K562 (cell line): ENCODE measurements at regions not wholly inside any gene's neighbourhood (a gene's known extent, or its start where the extent isn't known, plus 50 kb on each side); places are given as distances from the start of the nearest gene placed in this dataset.

Experiments
- ATAC-seq: fragments of 200-7000 bp; cut with Tn5 transposase; 3 replicates; pipeline ENCODE4 v1.9.1; 2020; ENCODE audit warnings: moderate library complexity
- BruUV-seq: library from RNA; stranded (reverse); fragments of 400-500 nt; replicated peaks from 2 replicates; lab custom pipeline; 2021; lab: Mats Ljungman, UMichigan
- CTCF ChIA-PET: fragments of 300-600 bp; formaldehyde crosslinking; extraction: SDS; loops from one replicate; lab custom pipeline; 2021; ENCODE audit warnings: low intra/inter-chr PET ratio; lab: Yijun Ruan, JAX
- POLR2A ChIA-PET: fragments of 300-600, 350-650 bp; sonication (Branson Sonifier 250); formaldehyde crosslinking; extraction: SDS; loops from one replicate; lab custom pipeline; 2021; ENCODE audit warnings: antibody characterized with exemption, inconsistent platforms; lab: Yijun Ruan, JAX
- DNase-seq, 4 experiments: peaks; one replicate each; pipeline versions ENCODE4 v3.0.0 to v3.0.0-alpha.2; 2011 to 2018; ENCODE audit warnings: low spot score in 3 of 4, mixed read lengths in 3 of 4; ENCODE audit errors: extremely low read depth in 1 of 4
- FAIRE-seq: peaks from 2 replicates; lab custom pipeline; 2011; peaks lifted over from hg19 to GRCh38; lab: Jason Lieb, UNC
- H2AFZ ChIP-seq: 2 replicates; pipeline ENCODE4 v1.6.0; 2011; ENCODE audit warnings: low read depth, low read length, control low read depth, inconsistent platforms
- H3K27ac ChIP-seq: fragments of 200-600 bp; 3 replicates; pipeline ENCODE4 v1.8.0; 2011; ENCODE audit warnings: low read depth, mild to moderate bottlenecking, control low read depth, inconsistent platforms, low read length, moderate library complexity, mixed read lengths; ENCODE audit errors: extremely low read depth
- H3K27me3 ChIP-seq, 2 experiments: fragments of 300-600 bp in 1 of 2; 2 replicates in 1 of 2; 3 replicates in 1 of 2; pipeline versions ENCODE4 v1.6.0 to v1.8.0; 2011; ENCODE audit warnings: inconsistent platforms in 2 of 2, low read length in 2 of 2, mild to moderate bottlenecking in 1 of 2, mixed read lengths in 1 of 2, moderate library complexity in 1 of 2; ENCODE audit not compliant: control insufficient read depth in 2 of 2, insufficient read depth in 2 of 2
- H3K36me3 ChIP-seq: fragments of 300-600 bp; 3 replicates; pipeline ENCODE4 v1.8.0; 2011; ENCODE audit warnings: mild to moderate bottlenecking, low read length, inconsistent platforms; ENCODE audit not compliant: control insufficient read depth, insufficient read depth
- H3K4me1 ChIP-seq, 2 experiments: fragments of 200-600 bp in 1 of 2; replicated peaks in 1 of 2; 2 replicates in 1 of 2; 3 replicates in 1 of 2; pipeline versions ENCODE4 v1.5.1 to v1.8.0; 2011; ENCODE audit warnings: inconsistent platforms in 2 of 2, low read length in 2 of 2, mild to moderate bottlenecking in 1 of 2, mixed read lengths in 1 of 2, moderate library complexity in 1 of 2; ENCODE audit not compliant: control insufficient read depth in 2 of 2, insufficient read depth in 2 of 2
- H3K4me2 ChIP-seq: 2 replicates; pipeline ENCODE4 v1.6.1; 2011; ENCODE audit warnings: low read length, control low read depth, inconsistent platforms, mixed read lengths; ENCODE audit not compliant: insufficient read depth
- H3K4me3 ChIP-seq: fragments of 200-600 bp; sonication (generic), shearing (Covaris generic); 2 replicates; pipeline ENCODE4 v1.5.1; 2016; ENCODE audit warnings: control low read depth, inconsistent platforms
- H3K79me2 ChIP-seq: fragments of 200-600 bp; 3 replicates; pipeline ENCODE4 v1.8.0; 2011; ENCODE audit warnings: low read length, inconsistent platforms; ENCODE audit not compliant: control insufficient read depth, insufficient read depth
- H3K9ac ChIP-seq, 2 experiments: 2 replicates each; pipeline versions ENCODE4 v1.6.0 to v1.6.1; 2011; ENCODE audit warnings: low read depth in 2 of 2, low read length in 2 of 2, control low read depth in 1 of 2, inconsistent platforms in 1 of 2, mild to moderate bottlenecking in 1 of 2, mixed read lengths in 1 of 2; ENCODE audit not compliant: insufficient read depth in 1 of 2
- H3K9me1 ChIP-seq: one replicate; pipeline ENCODE4 v1.6.0; 2011; ENCODE audit warnings: inconsistent platforms, mild to moderate bottlenecking, low read length, moderate library complexity; ENCODE audit not compliant: control insufficient read depth, insufficient read depth
- H3K9me3 ChIP-seq: replicated peaks from 2 replicates; pipeline ENCODE4 v1.5.1; 2011; ENCODE audit warnings: low read depth, low read length, inconsistent platforms; ENCODE audit not compliant: control insufficient read depth, insufficient read depth
- H4K20me1 ChIP-seq: replicated peaks from 2 replicates; pipeline ENCODE4 v1.6.1; 2011; ENCODE audit warnings: low read length, inconsistent platforms, mixed read lengths; ENCODE audit not compliant: control insufficient read depth, insufficient read depth
- C11orf30 ChIP-seq: fragments of 450-650 bp; IDR thresholded peaks from 2 replicates; pipeline ENCODE4 v1.6.1; 2016; ENCODE audit warnings: low read depth, mild to moderate bottlenecking
- CCNT2 ChIP-seq: IDR thresholded peaks from 2 replicates; pipeline ENCODE4 v1.6.1; 2011; ENCODE audit warnings: borderline replicate concordance, low read depth, mild to moderate bottlenecking, moderate library complexity, mixed read lengths, low read length; ENCODE audit not compliant: insufficient read length; ENCODE audit errors: extremely low read depth
- EHMT2 ChIP-seq: fragments of 450-650 bp; IDR thresholded peaks from 2 replicates; pipeline ENCODE4 v1.6.1; 2018; ENCODE audit warnings: antibody characterized with exemption
- FOXJ3 ChIP-seq: sonication (generic); formaldehyde crosslinking; IDR thresholded peaks from 2 replicates; pipeline ENCODE4 v1.4.0; 2020; ENCODE audit warnings: mild to moderate bottlenecking, missing genetic modification reagents
- MCM5 ChIP-seq: fragments of 450-650 bp; IDR thresholded peaks from 2 replicates; pipeline ENCODE4 v1.6.1; 2016; ENCODE audit warnings: low read depth
- MXI1 ChIP-seq: IDR thresholded peaks from 2 replicates; pipeline ENCODE4 v1.6.1; 2011; ENCODE audit warnings: low read depth, mild to moderate bottlenecking, improper control_type of control experiment, low read length
- NONO ChIP-seq, 2 experiments: fragments of 200-400 bp in 1 of 2; fragments of 450-650 bp in 1 of 2; formaldehyde crosslinking in 1 of 2; IDR thresholded peaks; 2 replicates each; pipeline ENCODE4 v1.6.1; 2017; ENCODE audit warnings: low read depth in 2 of 2, mild to moderate bottlenecking in 2 of 2, moderate library complexity in 2 of 2, low read length in 1 of 2
- NR3C1 ChIP-seq: sonication (generic); formaldehyde crosslinking; IDR thresholded peaks from 2 replicates; pipeline ENCODE4 v1.8.1; 2022; ENCODE audit warnings: missing genetic modification reagents
- PML ChIP-seq: IDR thresholded peaks from 2 replicates; pipeline ENCODE4 v1.6.1; 2012; ENCODE audit warnings: low read length, inconsistent platforms
- PTRF ChIP-seq: fragments of 450-650 bp; IDR thresholded peaks from 2 replicates; pipeline ENCODE4 v1.6.1; 2016; ENCODE audit warnings: mild to moderate bottlenecking, missing genetic modification characterization, missing compliant biosample characterization
- SP1 ChIP-seq: sonication (generic); formaldehyde crosslinking; IDR thresholded peaks from 2 replicates; pipeline ENCODE4 v1.8.1; 2022; ENCODE audit warnings: mild to moderate bottlenecking, missing genetic modification reagents
- TEAD1 ChIP-seq, 2 experiments: fragments of 450-650 bp in 1 of 2; sonication (generic) in 1 of 2; formaldehyde crosslinking; IDR thresholded peaks; 2 replicates each; pipeline versions ENCODE4 v1.4.0 to v1.8.0; 2020 to 2022; ENCODE audit warnings: mild to moderate bottlenecking in 2 of 2, missing genetic modification reagents in 1 of 2
- TEAD2 ChIP-seq: fragments of 450-650 bp; IDR thresholded peaks from 2 replicates; pipeline ENCODE4 v1.6.1; 2016; ENCODE audit warnings: missing genetic modification characterization, control low read depth, missing compliant biosample characterization
- TFAM ChIP-seq: fragments of 250-450 bp; sonication (Bioruptor Pico); conservative IDR thresholded peaks from 2 replicates; pipeline ENCODE4 v1.5.0; 2021; ENCODE audit warnings: mild to moderate bottlenecking, moderate library complexity
- ZNF584 ChIP-seq: fragments of 200-800 bp; sonication (Bioruptor generic); IDR thresholded peaks from 2 replicates; pipeline ENCODE4 v1.6.1; 2016; ENCODE audit warnings: low read depth, mild to moderate bottlenecking, missing genetic modification characterization, missing compliant biosample characterization
- WGBS: fragments of 100-300 bp; shearing (Covaris generic); methylation state at CpG from one replicate; pipeline ENCODE4 v1.1.6; 2016; ENCODE audit warnings: low coverage, mixed read lengths; ENCODE audit not compliant: insufficient coverage; ENCODE audit errors: missing lambda C conversion rate; 5-methylcytosine and 5-hydroxymethylcytosine counted together
- in situ Hi-C: fragments of 300-500 bp; cut with MboI; formaldehyde crosslinking; loops from 4 replicates; pipeline ENCODE4 v1.15.0; 2018; ENCODE audit warnings: inconsistent platforms, mixed read lengths
- intact Hi-C: fragments of 100-400 bp; cut with micrococcal nuclease; formaldehyde crosslinking; loops from 2 replicates; pipeline ENCODE4 v1.14.2; 2022
- TF ChIP-seq, protein P1 (sequence below): fragments of 450-650 bp; IDR thresholded peaks from 2 replicates; pipeline ENCODE4 v1.6.1; 2016; ENCODE audit warnings: missing biosample characterization, missing genetic modification characterization
- TF ChIP-seq, protein P2 (sequence below): fragments of 250-450 bp; sonication (Bioruptor Pico); IDR thresholded peaks from 2 replicates; pipeline ENCODE4 v1.8.0; 2021; ENCODE audit warnings: mild to moderate bottlenecking, moderate library complexity
- TF ChIP-seq, protein P3 (sequence below): fragments of 450-650 bp; IDR thresholded peaks from 2 replicates; pipeline ENCODE4 v1.6.1; 2016; ENCODE audit warnings: borderline replicate concordance
- TF ChIP-seq, protein P4 (sequence below): sonication (generic); formaldehyde crosslinking; IDR thresholded peaks from 2 replicates; pipeline ENCODE4 v1.8.0; 2022; ENCODE audit warnings: mild to moderate bottlenecking, low read depth, missing genetic modification reagents

DNA sequence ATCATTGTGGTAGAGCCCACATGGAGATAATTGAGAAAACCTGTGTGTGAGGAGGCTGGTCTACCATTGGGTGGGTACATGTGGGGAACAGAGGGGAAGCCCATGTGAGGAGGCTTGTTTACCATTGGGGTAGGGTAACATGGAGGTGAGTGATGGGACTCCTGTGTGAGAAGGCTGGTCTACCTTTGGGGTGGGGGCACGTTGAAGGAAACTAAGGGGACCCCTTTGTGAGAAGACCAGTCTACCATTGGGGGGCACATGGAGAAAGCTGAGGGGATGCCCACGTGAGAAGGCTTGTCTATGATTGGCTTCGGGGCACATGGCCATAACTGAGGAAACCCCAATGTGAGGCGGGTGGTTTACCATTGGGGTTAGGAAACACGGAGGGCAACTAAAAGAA, 158.5 kb downstream of the FBLN2 start:
- Histone ChIP-seq H3K27me3 (no peaks in the 10 kb centered on the region), H4K20me1 (no peaks in the 10 kb centered on the region), H3K4me1 (no peaks in the 10 kb centered on the region), H3K27ac (no peak overlapping the region), H3K4me2 (no peak overlapping the region), H3K79me2 (no peaks in the 10 kb centered on the region), H3K4me3 (no peak overlapping the region), H3K9me3 (no peaks in the 10 kb centered on the region), H3K9ac (no peak overlapping the region), H3K36me3 (no peaks in the 10 kb centered on the region), H3K9me1 (no peaks in the 10 kb centered on the region), H2AFZ (no peak overlapping the region)
- TF ChIP-seq SP1: no peak
- no peak for TF ChIP-seq C11orf30
- no peak for TF ChIP-seq MCM5
- no peak for TF ChIP-seq FOXJ3
- no peak for TF ChIP-seq ZNF584
- TF ChIP-seq NONO (IDR thresholded peaks at IDR 0.05; ENCODE audit: low read depth in 2 of 2, low read length in 1 of 2): no peak
- TF ChIP-seq, protein P1, sequence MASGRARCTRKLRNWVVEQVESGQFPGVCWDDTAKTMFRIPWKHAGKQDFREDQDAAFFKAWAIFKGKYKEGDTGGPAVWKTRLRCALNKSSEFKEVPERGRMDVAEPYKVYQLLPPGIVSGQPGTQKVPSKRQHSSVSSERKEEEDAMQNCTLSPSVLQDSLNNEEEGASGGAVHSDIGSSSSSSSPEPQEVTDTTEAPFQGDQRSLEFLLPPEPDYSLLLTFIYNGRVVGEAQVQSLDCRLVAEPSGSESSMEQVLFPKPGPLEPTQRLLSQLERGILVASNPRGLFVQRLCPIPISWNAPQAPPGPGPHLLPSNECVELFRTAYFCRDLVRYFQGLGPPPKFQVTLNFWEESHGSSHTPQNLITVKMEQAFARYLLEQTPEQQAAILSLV (tag): no peak
- TF ChIP-seq CCNT2: no peak
- no peak for TF ChIP-seq TEAD2 (tag)
- TF ChIP-seq PTRF (tag): no peak
- TF ChIP-seq, protein P2, sequence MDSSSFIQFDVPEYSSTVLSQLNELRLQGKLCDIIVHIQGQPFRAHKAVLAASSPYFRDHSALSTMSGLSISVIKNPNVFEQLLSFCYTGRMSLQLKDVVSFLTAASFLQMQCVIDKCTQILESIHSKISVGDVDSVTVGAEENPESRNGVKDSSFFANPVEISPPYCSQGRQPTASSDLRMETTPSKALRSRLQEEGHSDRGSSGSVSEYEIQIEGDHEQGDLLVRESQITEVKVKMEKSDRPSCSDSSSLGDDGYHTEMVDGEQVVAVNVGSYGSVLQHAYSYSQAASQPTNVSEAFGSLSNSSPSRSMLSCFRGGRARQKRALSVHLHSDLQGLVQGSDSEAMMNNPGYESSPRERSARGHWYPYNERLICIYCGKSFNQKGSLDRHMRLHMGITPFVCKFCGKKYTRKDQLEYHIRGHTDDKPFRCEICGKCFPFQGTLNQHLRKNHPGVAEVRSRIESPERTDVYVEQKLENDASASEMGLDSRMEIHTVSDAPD: no peak
- TF ChIP-seq, protein P3, sequence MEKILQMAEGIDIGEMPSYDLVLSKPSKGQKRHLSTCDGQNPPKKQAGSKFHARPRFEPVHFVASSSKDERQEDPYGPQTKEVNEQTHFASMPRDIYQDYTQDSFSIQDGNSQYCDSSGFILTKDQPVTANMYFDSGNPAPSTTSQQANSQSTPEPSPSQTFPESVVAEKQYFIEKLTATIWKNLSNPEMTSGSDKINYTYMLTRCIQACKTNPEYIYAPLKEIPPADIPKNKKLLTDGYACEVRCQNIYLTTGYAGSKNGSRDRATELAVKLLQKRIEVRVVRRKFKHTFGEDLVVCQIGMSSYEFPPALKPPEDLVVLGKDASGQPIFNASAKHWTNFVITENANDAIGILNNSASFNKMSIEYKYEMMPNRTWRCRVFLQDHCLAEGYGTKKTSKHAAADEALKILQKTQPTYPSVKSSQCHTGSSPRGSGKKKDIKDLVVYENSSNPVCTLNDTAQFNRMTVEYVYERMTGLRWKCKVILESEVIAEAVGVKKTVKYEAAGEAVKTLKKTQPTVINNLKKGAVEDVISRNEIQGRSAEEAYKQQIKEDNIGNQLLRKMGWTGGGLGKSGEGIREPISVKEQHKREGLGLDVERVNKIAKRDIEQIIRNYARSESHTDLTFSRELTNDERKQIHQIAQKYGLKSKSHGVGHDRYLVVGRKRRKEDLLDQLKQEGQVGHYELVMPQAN: no peak
- no peak for TF ChIP-seq MXI1
- TF ChIP-seq PML: no peak
- no peak for TF ChIP-seq TFAM (CRISPR knock-in tag)
- no peak for TF ChIP-seq NR3C1 (CRISPR knock-in tag)
- TF ChIP-seq TEAD1 (CRISPR knock-in tag; IDR thresholded peaks at IDR 0.05): no peak
- TF ChIP-seq EHMT2: no peak
- TF ChIP-seq, protein P4, sequence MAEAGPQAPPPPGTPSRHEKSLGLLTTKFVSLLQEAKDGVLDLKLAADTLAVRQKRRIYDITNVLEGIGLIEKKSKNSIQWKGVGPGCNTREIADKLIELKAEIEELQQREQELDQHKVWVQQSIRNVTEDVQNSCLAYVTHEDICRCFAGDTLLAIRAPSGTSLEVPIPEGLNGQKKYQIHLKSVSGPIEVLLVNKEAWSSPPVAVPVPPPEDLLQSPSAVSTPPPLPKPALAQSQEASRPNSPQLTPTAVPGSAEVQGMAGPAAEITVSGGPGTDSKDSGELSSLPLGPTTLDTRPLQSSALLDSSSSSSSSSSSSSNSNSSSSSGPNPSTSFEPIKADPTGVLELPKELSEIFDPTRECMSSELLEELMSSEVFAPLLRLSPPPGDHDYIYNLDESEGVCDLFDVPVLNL (CRISPR knock-in tag): no peak
- in situ Hi-C loops: no loop called here
- DNase-seq: no peak
- ChIA-PET CTCF (no interaction called here), POLR2A (no interaction called here)
- ATAC-seq: no peak
- intact Hi-C loops: no loop called here
- BruUV-seq: no TSS peak
- WGBS: 0% methylated on average over 5 of the region's 5 CpGs
- FAIRE-seq: no peak
